Dermis microvascular lymphatic vessel endothelial cell (primary cell): ENCODE measurements at regions not wholly inside any gene's neighbourhood (a gene's known extent, or its start where the extent isn't known, plus 50 kb on each side); places are given as distances from the start of the nearest gene placed in this dataset.

Experiments
- DNase-seq, 2 donors: peaks; one replicate each; pipeline versions ENCODE4 v3.0.0 to v3.0.0-alpha.2; 2010; ENCODE audit warnings: low read depth in 2 of 2

DNA sequence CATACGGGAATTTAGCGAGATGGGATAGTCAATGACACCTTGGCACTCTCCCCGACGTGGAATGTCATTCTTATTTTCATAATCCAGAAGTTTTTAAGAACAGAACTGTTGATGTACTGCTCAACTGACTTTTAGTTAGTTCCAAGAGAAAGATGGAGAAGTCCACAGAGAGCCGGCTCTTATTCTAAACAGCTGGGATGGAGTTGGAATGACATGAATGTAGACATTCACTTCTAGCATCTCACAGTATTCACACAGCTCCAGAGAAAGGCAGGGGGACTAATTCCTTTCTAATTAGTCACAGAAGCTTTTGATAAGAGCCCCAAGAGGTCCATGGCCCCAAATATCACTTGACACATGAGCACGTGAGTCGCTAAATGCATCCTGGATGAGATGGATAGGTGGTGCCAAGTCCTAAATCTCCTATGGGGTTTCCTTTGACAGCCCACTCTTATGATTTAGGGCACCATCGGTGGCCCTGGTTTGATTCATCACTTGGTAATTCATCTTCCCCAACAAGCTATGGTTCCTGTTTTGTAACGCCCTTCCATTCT is 420.3 kb upstream of the AUTS2 start:
- DNase-seq, result no peak

DNA sequence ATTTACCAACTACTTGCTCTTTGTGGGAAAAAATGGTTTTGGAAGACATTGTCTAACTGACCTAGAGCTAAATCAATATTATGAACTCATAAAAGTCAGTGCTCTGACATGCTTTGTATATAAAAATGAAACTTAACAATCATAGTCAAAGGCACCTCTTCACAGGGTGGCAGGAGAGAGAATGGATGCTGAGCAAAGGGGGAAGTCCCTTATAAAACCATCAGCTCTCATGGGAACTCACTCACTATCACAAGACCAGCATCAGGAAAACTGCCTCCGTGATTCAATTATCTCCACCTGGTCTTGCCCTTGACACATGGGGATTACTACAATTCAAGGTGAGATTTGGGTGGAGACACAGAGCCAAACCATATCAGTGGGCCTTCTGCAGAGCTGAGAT is 417.6 kb upstream of the AUTS2 start:
- no peak for DNase-seq

DNA sequence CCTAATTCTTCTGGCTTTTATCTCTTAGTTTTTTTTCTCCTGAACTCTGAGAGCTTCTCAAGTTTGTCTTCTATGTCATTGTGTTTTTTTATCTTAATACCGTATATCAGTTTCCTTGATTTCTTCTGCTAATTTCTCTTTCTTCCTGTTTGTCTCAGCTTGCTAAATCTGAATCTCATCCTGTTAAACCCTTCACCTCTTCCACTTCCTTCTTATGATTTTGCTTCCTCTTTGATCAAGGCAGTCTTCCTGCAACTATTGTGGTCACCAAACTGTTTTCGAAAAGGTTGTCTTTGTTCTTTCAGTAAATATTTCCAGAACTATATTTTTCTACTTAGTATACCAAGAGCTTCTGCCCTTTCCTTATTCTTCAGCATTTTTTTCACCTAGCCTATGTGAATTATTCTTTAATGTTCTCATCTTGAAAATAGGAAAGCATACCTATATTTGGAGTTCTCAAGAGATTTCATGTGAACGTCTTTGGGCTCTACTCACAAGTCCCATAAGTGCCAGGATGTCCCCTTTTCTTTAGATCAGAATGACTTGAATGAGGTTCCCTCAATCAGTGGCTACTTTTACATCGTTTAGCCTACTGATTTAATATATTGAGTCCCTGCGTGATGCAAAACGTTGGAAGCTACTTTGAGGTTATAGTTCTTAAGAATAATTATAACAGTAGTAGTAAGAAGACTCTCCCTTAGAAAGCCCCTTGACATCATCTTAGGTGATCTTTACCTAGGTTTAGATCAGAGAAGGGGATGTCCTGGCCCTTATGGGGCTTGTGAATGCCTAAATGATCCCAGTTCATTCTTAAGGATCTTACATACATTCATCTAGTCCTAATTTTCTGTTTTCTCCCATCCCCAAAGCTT is 415.4 kb upstream of the AUTS2 start:
- no peak for DNase-seq

DNA sequence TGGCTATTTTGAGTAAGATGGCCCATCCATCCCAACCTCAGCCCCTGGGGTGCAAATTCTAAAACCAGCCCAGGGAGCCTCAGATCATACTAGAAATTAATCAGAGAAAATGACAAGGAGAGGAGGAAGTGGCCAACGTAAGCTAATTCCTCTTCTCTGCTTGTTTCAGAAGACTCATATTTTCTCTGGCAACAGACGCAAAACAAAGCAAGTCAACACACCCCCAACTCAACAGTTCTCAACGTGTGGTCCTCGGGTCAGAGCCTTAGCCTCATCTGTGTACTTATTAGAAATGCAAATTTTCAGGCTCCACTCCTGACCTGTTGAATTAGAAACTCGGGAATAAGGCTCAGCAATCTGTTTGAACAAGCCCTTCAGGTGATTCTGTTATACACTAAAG is 413.9 kb upstream of the AUTS2 start:
- no peak for DNase-seq

DNA sequence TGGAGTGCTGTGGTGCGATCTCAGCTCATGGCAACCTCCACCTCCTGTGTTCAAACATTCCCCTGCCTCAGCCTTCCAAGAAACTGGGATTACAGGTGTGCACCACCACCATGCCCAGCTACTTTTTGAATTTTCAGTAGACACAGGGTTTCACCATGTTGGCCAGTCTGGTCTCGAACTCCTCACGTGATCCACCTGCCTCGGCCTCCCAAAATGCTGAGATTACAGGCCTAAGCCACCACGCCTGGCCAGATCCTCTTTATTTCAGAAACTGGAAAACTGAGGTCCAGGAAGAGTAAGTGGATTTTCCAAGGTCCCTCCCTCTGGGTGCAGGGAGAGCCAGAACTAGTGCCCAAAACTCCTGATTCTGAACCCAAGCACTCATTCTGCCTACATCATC is 413.1 kb upstream of the AUTS2 start:
- DNase-seq, result no peak

DNA sequence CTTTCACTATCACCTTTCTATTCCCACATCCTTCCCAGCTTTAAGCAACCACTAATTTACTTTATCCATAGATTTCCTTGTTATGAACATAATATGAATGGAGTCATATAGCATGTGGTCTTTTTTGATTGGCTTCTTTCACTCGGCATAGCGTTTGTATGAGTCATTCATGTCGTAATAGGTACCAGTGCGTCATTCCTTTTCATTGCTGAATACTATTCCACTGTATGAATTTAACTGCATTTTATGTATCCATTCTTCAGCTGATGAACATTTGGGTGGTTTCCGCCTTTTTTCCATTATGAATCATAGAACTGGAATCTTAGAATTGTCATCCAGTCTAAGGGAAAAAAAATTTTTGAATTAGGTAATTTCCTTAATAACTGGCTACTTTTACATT is 411.3 kb upstream of the AUTS2 start:
- DNase-seq, result no peak

DNA sequence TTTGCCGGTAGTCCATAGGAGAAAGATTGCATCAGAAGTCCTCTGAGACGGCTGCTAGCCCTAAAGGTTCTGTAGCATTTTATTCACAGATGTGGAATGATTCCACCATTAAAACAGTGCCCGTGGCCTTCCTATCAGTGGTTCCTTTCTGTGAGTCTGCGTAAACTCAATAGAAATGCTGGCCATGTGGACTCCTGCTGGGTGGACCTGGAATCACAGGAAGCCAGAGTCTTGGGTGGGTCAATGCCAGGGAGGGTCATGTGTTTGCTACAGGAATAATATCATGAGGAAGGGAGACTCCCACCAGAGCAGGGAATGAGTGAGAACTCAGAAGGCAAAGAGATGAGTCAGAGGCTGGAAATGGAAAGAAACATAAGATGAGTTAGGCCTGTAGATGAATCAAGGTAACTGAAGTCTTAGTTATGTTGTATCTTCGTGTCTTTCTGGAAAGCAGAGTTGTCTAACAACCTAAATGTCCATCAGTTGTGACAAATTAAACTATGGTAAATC is 410.4 kb upstream of the AUTS2 start:
- DNase-seq, result no peak

DNA sequence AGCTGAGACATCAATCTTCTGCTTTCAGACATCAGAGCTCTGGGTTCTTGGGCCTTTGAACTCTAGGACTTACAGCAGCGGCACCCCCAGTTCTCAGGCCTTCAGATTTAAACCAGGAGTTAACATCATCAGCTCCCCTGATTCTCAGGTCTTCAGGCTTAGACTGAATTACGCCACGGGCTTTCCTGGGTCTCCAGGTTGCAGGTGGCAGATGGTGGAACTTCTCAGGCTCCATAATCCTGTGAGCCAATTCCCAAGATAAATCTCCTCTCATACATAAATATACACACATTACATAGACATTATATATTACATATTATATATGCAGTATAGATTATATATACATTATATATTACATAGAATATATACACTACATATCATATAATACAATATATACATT is 408.9 kb upstream of the AUTS2 start:
- no peak for DNase-seq

DNA sequence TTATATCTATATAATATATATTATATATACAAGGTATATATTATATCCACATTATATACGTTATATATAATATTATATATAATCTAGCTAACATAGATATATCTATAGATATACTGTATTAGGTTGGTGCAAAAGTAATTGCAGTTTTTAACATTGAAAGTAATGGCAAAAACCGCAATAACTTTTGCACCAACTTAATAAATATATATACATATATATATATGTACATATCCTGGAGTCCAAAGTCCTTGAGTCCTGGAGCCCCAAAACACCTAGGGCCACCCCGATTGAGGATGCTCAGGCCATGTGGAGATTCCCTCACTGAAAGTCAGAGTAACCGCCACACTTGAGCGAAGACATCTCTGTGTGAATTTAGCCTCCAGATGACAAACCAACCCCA is 408.2 kb upstream of the AUTS2 start:
- DNase-seq, result no peak

DNA sequence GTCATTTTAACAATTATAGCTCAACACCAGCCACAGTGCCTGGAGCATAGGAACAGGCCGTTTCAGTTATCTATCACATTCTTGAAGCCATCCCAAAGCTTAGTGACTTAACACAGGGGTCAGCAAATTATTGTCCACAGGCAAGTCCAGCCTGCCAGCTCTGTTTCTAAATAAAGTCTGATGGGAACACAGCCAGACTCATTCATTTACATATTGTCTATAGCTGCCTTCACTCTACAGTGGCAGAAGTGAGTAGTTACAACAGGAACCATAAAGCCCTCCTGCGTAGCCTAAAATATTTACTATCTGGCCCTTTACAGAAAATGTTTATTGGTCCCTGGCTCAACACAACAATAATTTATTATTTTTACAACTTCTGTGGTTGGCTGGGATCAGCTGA is 407.5 kb upstream of the AUTS2 start:
- no peak for DNase-seq

DNA sequence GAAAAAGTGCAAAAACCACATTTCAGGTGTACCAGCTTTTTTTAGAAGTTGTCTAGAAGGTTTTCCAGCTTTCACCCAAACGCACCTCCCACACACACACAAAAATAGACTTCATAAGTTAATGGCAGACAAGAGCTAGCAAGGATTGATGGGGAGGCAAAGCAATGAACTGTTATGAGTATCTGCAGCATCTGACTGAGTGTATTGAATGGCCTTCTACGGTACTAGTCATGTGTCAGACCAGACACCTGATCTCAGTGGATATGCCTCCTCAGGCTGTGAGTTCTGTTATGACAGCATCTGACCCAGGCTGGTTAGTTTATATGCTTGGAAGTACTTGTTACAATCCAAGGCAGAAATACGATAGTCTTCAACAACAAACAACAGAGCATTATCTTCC is 406.1 kb upstream of the AUTS2 start:
- no peak for DNase-seq

DNA sequence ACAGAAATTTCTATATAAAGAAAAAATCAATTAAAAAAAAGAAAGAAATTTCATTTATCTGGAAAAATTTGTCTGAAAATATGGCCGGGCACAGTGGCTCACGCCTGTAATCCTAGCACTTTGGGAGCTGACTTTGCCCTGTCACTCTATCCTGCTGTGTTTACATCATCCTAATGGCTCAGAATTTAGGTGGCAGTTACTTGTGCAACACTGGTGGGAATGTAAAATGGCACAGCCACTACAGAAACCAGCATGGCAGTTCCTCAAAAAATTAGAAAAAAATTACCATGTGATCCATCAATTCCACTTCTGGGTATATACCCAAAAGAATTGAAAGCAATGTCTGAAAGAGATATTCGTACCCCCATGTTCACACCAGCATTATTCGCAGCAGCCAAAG is 405.2 kb upstream of the AUTS2 start:
- no peak for DNase-seq

DNA sequence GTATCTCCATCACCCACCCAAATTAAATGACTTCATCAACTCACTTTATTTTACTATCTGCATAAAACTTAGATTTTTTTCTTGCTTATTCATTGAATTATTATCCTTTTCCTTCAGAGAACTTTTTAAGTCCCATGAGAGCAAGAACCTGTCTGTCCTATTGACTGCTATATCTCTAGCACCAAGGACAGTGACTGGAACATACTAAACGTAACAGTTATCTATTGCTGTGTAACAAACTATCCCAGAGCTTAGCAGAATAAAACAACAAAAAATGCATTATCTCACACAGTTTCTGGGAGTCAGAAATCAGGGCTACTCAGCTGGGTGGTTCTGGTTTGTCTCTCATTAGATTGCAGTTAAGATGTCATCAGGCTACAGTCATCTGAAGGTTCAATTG is 401.7 kb upstream of the AUTS2 start:
- DNase-seq, result no peak

DNA sequence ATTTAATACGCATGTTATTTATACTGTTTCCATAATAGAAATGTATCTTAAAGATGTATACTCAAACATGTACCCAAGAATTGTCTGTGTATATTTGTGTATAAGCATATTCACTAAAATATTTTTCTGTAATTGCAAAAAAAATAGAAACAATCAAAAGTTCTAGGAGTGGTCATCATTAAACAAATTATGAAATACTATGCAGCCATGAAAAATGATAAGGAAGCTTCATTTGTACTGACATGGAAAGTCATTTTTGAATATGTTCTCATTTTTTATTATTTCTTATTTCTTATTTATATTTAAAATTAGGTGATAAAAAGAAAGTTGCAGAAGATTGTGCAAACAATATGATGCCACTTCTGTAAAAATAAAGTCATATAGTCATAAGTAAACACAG is 400.0 kb upstream of the AUTS2 start:
- no peak for DNase-seq

DNA sequence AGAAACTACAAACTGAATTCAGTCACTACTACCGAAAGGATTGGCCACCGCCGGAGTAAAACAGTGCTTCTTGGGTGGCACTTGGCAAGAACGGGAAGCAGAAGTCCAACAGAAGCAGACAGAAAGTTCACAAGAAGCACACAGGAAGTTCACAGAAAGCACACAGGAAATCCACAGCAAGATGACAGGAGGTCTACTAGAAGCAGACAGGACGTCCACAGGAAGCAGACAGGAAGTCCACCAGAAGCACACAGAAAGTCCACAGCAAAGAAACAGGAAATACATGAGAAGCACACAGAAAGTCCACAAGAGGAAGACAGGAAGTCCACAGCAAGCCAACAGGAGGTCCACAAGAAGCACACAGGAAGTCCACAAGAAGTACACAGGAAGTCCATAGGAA is 399.2 kb upstream of the AUTS2 start:
- DNase-seq, result no peak

DNA sequence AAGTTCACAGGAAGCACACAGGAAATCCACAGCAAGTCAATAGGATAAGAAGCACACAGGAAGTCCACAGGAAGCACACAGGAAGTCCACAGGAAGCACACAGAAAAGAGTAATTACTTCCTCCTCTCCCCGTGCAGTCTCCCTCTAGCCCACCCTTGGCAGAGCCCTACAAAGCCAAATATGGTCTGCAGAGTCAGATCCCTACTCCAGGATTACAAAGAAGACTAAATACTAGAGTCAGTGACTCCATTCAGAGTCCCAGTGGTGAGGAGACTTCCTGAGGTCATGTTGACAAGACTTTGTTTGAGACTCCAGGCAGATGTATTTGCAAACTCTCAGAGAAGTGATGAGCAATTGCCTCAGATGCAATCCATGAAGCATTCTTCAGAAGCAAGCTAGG is 398.6 kb upstream of the AUTS2 start:
- DNase-seq, result no peak

DNA sequence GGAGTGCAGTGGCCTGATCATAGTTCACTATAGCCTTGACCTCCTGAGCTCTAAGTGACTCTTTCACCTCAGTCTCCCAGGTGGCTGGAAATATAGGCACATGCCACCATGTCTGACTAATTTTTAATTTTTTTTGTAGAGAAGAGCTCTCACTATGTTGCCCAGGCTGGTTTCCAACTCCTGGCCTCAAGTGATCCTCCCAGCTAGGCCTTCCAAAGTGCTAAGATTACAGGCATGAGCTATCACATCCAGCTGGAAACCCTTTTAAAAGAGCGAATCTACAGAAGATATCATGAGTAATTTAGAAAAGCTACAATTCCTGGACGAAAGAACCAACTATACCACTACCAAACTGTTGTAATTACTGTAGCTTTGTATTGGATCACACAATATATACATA is 394.4 kb upstream of the AUTS2 start:
- no peak for DNase-seq

DNA sequence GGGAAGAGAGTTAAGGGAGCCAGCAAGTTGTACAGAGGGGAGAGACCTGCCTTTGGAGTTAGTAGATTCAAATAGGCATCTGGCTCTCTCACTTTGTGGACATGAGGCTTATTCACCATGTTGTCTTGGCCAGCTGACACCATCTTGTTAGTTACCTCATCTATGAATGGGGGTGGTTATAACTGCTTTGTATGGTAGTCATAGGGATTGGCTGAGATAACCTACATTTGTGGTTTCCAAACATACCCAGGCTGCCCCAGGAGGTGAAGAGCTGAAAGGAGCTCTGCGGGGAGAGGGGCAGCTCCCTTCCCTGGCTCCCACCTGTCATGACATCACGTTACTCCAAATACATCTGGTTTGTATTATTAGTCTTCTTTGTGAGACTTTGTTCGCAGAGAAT is 393.3 kb upstream of the AUTS2 start:
- DNase-seq, result no peak

DNA sequence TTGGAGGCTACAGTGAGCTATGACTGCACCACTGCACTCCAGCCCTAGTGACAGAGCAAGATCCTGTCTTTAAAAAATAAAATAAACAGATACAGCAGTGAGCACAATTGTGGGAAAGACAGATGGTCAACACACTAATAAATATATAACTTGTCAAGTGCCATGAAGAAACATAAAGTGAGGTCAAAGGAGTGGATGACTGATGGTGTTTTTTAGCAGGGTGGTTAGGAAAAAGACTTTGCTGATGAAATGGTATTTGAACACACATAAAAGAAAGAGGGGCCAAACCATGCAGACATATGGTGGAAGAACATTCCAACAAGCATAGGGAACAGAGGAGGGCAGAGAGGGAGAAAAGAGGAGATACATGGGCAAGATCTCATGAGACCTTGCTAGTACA is 392.7 kb upstream of the AUTS2 start:
- DNase-seq, result no peak

DNA sequence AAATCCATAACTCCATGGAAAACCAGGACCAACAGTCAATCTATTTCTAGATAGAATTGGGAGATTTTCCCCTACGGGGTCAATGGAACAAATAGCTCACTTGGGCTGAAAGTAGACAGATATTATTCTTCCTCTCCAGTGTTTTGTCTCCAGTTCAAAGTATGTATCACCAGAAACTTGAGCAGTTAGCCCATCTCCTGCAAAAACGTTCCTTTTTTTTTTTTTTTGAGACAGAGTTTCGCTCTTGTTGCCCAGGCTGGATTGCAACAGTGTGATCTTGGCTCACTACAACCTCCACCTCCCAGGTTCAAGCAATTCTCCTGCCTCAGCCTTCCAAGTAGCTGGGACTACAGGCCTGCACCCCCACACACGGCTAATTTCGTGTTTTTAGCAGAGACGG is 390.0 kb upstream of the AUTS2 start:
- DNase-seq, result no peak

DNA sequence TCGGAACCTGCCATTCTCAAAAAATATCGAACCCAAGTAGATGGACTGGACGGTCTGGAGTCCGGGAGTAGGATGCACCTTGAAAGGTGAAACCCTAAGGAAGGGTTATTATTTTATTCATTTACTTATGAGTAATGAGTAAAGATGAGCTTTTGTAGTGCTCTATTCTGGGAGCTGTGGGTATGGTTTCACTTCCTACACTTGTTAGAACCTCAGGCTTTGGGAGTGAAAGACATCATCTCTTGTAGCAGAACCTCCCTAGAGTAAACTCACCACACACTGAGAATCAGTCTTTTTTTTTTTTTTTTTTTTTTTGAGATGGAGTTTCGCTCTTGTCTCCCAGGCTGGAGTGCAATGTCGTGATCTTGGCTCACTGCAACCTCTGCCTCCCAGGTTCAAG is 389.4 kb upstream of the AUTS2 start:
- DNase-seq, result no peak

DNA sequence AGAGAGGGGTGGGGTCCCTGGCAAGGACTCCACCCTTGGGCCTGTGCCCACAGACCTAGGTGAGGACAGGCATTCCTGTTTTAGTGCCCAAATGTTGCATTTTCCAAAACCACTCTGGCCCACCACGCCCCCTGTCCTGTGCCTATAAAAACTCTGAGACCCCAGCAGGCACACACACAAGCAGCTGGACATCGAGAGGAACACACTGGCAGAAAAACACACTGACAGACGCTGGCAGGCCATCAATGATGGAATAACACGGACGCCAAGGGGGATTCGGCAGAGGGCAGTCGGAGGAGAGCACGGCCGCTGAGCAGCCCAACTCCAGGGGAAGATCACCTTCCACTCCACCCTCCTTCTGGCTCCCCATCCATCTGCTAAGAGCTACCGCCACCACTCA is 386.9 kb upstream of the AUTS2 start:
- DNase-seq, result no peak

DNA sequence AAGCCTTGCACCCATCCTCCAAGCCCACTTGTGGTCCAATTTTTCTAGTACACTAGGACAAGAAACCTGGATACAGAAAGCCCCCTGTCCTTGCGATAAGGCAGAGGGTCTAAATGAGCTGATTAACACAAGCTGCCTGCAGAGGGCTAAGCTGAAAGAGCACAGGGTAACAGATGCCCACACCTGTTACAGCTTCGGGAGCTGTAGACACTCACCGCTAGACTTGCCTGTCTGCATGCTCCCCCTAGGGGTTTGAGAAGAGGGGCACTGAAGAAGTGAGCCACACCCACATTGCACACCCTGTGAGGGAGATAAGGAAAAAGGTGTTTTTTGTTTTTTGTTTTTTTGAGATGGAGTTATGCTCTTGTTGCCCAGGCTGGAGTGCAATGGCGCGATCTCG is 386.5 kb upstream of the AUTS2 start:
- DNase-seq, result no peak

DNA sequence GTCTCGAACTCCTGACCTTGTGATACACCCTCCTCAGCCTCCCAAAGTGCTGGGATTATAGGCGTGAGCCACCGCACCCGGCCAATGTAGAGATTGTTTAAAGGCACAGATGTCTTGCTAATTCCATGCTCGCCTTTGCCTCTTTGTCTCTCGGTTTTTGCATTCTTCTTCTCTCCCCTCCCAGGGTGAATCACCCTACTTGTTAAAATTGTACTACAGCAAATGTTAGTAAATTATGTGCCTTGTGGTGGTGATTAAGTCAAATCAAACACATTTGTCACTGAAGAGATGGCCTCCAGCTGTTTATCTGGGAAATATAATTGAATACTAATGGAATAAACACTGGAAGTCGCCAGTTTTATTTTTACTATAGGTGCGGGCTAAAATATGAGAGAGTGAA is 384.4 kb upstream of the AUTS2 start:
- DNase-seq, result no peak
